ENCODE measurements at regions not wholly inside any gene's neighbourhood (a gene's known extent, or its start where the extent isn't known, plus 50 kb on each side); places are given as distances from the start of the nearest gene placed in this dataset.

- H3K36me3 ChIP-seq (ENCODE audit: control insufficient read depth, insufficient read depth, low read length): no peaks in the 10 kb centered on the region
- H3K27ac Mint-ChIP-seq (ENCODE audit: unreplicated experiment): no peak overlapping the region
- H3K9me3 ChIP-seq: no peaks in the 10 kb centered on the region
- no TSS peak for BruUV-seq (replicated peaks)
- no peaks in the 10 kb centered on the region for H3K9me3 Mint-ChIP-seq (ENCODE audit: unreplicated experiment)
- no peak overlapping the region for H3K4me3 Mint-ChIP-seq (ENCODE audit: unreplicated experiment)
- intact Hi-C loops (cut with micrococcal nuclease; ENCODE audit: unreplicated experiment): no loop called here
- ChIA-PET CTCF (no interaction called here), POLR2A (no interaction called here)
- H3K4me1 Mint-ChIP-seq (ENCODE audit: low read depth, unreplicated experiment): no peaks in the 10 kb centered on the region
- H3K4me1 ChIP-seq: no peaks in the 10 kb centered on the region
- H3K27me3 ChIP-seq (replicated peaks; ENCODE audit: control insufficient read depth, insufficient read depth, low read length): no peaks in the 10 kb centered on the region
- H3K4me3 ChIP-seq (ENCODE audit: low read depth, low read length): no peak overlapping the region
- DNase-seq: no peak
- H3K36me3 Mint-ChIP-seq (ENCODE audit: insufficient read depth, unreplicated experiment): no peaks in the 10 kb centered on the region
- no peaks in the 10 kb centered on the region for H3K27me3 Mint-ChIP-seq (ENCODE audit: insufficient read depth, unreplicated experiment)
- TF ChIP-seq CTCF (IDR thresholded peaks at IDR 0.05; ENCODE audit: insufficient read depth in 1 of 2, low read depth in 1 of 2, low read length in 1 of 2, severe bottlenecking in 1 of 2, unreplicated experiment in 1 of 2): no peak
Observed at GRCh38 chr3:31027191-31027761, 132.8 kb upstream of the GADL1 start.

- H3K27me3 ChIP-seq (replicated peaks; ENCODE audit: control insufficient read depth, insufficient read depth, low read length): no peaks in the 10 kb centered on the region
- Mint-ChIP-seq H3K9me3 (ENCODE audit: unreplicated experiment) (no peaks in the 10 kb centered on the region), H3K4me1 (ENCODE audit: low read depth, unreplicated experiment) (no peaks in the 10 kb centered on the region), H3K27me3 (ENCODE audit: insufficient read depth, unreplicated experiment) (no peaks in the 10 kb centered on the region), H3K36me3 (ENCODE audit: insufficient read depth, unreplicated experiment) (no peaks in the 10 kb centered on the region), H3K27ac (ENCODE audit: unreplicated experiment) (no peak overlapping the region), H3K4me3 (ENCODE audit: unreplicated experiment) (no peak overlapping the region)
- intact Hi-C loops (cut with micrococcal nuclease; ENCODE audit: unreplicated experiment): no loop called here
- H3K4me1 ChIP-seq: no peaks in the 10 kb centered on the region
- no peak overlapping the region for H3K4me3 ChIP-seq (ENCODE audit: low read depth, low read length)
- ChIA-PET POLR2A (no interaction called here), CTCF (no interaction called here)
- DNase-seq: no peak
- TF ChIP-seq CTCF (IDR thresholded peaks at IDR 0.05; ENCODE audit: insufficient read depth in 1 of 2, low read depth in 1 of 2, low read length in 1 of 2, severe bottlenecking in 1 of 2, unreplicated experiment in 1 of 2): no peak
- H3K9me3 ChIP-seq: no peaks in the 10 kb centered on the region
- BruUV-seq (replicated peaks): no TSS peak
- H3K36me3 ChIP-seq (ENCODE audit: control insufficient read depth, insufficient read depth, low read length): no peaks in the 10 kb centered on the region
Observed at GRCh38 chr3:31027914-31028313, 133.5 kb upstream of the GADL1 start.

GRCh38 chr3:31028766-31029165 lies 134.3 kb upstream of the GADL1 start:
- Mint-ChIP-seq H3K36me3 (ENCODE audit: insufficient read depth, unreplicated experiment) (no peaks in the 10 kb centered on the region), H3K27me3 (ENCODE audit: insufficient read depth, unreplicated experiment) (no peaks in the 10 kb centered on the region), H3K27ac (ENCODE audit: unreplicated experiment) (no peak overlapping the region), H3K9me3 (ENCODE audit: unreplicated experiment) (no peaks in the 10 kb centered on the region), H3K4me3 (ENCODE audit: unreplicated experiment) (no peak overlapping the region), H3K4me1 (ENCODE audit: low read depth, unreplicated experiment) (no peaks in the 10 kb centered on the region)
- DNase-seq: no peak
- Histone ChIP-seq H3K9me3 (no peaks in the 10 kb centered on the region), H3K36me3 (ENCODE audit: control insufficient read depth, insufficient read depth, low read length) (no peaks in the 10 kb centered on the region), H3K4me3 (ENCODE audit: low read depth, low read length) (no peak overlapping the region), H3K4me1 (no peaks in the 10 kb centered on the region), H3K27me3 (replicated peaks; ENCODE audit: control insufficient read depth, insufficient read depth, low read length) (no peaks in the 10 kb centered on the region)
- no TSS peak for BruUV-seq (replicated peaks)
- intact Hi-C loops (cut with micrococcal nuclease; ENCODE audit: unreplicated experiment): no loop called here
- CTCF ChIA-PET: no interaction called here
- no peak for TF ChIP-seq CTCF (IDR thresholded peaks at IDR 0.05; ENCODE audit: insufficient read depth in 1 of 2, low read depth in 1 of 2, low read length in 1 of 2, severe bottlenecking in 1 of 2, unreplicated experiment in 1 of 2)
- POLR2A ChIA-PET: no interaction called here
